HG03064 (cell line): ENCODE measurements at regions not wholly inside any gene's neighbourhood (a gene's known extent, or its start where the extent isn't known, plus 50 kb on each side); places are given as distances from the start of the nearest gene placed in this dataset.
"Not testable (repeated sequence)": the region's sequence is repeated elsewhere in the genome, so short reads cannot be mapped to it uniquely, and the experiment has no call there.

ENCODE experiments used
- ATAC-seq: cut with Tn5 transposase; IDR thresholded peaks from one replicate; pipeline ENCODE4 v1.9.1; 2021; ENCODE audit warnings: low read depth; ENCODE audit not compliant: unreplicated experiment

DNA sequence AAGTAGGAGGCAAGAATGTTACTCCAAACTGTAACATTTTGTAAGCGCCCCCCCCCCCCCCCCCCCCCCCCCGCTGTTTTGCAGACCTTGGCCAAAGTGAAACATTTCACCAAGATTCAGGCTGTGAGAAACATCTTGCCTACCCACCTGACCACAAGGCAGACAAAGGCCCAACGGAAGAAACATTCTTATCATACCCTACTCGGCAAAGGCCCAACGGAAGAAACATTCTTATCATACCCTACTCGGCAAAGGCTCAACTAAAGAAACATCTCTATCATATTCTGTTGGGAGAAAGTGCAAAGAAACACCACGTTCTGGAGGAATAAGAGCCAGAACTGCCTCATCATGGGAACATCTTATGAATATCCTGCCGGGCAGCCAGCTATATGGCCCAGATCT lies 117.1 kb downstream of the JRKL start:
- no peak for ATAC-seq

DNA sequence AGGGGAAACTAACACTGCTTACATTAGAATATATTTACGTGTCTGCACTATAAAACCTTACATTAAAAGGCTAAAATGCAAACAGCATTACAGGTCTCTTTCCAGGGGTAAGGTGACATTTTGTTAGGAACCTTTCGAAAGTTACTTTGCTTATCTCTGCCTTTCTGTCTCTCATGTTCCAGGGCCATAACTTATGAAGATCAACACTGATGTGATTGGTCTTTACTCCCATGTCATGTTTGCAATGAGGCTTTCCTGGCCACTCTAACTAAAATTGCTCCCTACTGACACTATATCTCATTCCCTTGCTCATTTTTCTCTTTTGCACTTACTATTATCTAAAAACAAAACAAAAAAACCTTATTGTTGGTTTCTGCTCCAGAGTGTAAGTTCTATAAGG lies 119.0 kb downstream of the JRKL start:
- no peak for ATAC-seq

DNA sequence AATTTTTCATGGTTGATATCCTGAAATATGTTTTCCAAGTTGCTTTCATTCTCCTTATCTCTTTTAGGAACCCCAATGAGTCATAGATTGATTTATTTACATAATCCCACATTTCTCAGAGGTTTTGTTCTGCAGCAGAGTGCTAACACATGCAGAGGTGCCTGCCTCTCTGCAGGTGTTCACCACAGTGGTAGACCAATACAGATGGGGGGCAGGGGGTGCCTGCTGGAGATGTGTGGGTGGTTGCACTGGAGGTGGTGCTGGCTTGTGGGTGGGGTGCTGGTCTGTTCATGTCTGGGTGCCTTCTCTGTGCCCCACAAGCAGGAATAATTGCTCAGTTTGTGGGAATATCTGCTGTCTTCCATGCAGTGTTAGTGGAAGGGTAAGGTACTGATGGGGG lies 131.1 kb downstream of the JRKL start:
- no peak for ATAC-seq

DNA sequence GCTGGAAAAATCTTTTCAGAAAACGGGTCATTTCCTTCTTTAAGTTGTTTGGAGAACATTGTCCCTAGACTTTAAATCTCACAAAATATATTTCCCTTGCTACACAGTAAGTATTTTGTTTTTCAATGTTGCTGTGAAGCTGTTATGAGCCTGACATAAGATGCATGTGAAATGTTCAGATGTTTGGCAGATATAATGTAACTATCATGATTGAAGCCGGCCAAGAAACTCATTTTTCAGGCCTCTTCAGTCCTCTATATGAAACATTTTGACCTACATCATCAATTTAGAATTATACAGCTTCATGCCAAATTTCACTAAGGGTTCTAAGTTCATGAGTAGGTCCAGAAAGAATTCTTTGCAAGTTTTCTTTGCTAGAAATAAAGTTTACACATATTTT lies 133.8 kb downstream of the JRKL start:
- ATAC-seq: no peak

DNA sequence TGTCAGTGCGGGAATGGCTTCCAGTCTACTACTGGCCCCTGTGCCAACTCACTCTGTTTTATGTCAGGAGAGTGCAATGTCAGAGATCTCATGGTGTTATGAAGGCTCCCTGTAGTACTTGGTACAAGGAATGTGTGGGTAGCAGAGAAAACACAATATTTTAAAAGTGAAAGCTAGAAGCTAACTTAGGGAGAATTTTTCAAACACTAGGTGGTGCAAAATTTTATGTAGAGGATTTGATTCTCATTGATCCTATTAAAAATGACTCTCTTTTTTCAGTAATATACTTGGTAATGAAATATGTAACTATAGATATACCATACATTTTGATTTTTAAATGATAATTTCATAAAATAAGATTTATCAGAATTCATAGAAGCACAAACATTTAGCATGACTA lies 134.7 kb downstream of the JRKL start:
- ATAC-seq: no peak

DNA sequence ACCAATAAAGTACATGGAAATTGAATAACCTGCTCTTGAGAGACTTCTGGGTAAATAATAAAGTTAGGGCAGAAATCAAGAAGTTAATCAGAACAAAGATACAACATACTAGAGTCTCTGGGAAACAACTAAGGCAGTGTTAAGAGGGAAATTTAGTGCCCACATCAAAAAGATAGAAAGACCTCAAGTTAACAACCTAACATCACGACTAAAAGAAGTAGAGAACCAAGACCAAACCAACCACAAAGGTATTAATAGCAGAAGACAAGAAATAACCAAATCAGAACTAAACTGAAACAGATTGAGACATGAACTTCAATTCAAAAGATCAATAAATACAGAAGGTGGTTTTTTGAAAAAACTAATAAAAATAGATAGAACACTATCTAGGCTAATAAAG lies 140.7 kb downstream of the JRKL start:
- no peak for ATAC-seq

DNA sequence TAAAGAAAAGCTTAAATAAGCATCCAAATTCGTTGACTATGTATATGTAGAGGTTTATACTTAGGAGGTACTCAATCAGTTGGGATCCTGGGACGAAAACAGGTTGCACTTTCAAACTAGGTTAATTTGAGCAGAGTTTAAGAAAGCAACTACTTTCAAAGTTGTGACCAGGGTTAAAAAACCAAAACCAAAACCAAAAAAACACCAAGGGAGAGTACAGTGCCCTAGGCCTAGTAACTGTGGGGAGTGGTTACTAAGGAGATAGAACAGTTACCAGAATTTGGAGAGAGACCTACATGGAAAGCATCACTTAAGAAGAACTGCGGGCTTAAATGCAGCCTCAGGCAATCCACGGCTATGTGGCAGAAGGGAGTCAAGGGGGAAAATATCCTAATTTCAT lies 148.3 kb downstream of the JRKL start:
- no peak for ATAC-seq

DNA sequence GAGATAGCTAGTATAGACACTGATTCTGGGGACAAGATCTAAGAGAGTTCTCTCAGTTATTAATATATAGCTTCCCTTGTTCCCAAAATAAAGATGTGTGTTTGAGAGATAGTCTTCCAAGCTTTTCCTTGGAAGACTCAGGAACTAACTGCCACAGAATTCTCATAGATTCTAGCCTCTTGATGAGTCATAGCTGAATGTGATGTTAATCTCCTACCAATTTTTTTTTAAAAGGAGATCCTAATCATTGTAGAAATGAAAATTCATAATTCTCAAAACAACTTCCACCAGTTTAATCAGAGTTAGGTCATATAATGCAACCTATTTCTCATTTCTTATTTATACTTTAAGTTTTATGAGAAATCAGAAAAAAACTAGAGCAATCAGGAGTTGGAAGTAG lies 148.8 kb downstream of the JRKL start:
- no peak for ATAC-seq

DNA sequence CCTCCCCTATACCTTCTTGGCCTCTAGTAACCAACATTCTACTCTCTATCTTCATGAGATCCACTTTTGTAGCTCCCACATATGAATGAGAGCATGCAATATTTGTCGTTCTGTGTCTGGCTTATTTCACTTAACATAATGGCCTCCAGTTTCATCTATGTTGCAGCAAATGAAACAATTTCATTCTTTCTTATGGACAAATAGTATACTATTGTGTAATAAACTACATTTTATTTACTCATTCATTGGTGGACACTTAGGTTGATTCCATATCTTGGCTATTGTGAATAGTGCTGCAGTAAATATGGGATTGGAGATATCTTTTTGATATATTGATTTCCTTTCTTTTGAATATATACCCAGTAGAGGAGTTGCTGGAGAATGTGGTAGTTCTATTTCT lies 151.1 kb downstream of the JRKL start:
- ATAC-seq: no peak

DNA sequence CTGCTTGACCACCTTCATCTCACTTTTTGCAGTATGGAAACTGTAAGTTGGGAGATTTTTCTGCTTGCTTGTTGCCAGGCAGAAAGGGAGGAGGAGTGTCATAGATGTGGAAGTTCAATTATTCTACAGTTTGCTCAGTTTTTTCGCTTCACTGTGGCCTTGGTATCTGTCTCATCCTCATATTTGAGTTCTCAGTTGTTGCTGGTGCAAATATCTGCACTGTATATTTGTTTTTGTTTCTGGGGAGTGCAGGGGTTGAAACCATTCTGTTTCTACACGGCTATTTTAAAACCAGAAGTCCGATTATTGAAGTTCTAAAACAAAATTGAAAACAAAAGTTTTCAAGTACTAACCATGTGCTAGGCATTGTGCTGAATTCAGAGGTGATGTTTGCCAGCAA lies 153.4 kb downstream of the JRKL start:
- ATAC-seq: no peak

DNA sequence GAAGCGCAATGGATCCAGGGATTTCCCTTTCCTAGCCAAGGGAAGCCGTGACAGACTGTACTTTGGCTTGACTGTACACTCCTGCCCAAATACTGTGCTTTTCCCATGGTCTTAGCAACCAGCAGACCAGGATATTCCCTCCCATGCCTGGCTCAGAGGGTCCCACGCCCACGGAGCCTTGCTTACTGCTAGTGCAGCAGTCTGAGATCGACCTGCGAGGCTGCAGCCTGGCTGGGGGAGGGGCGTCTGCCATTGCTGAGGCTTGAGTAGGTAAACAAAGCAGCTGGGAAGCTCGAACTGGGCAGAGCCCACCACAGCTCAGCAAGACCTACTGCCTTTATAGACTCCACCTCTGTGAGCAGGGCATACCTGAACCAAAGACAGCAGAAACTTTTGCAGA lies 155.4 kb downstream of the JRKL start:
- not testable (repeated sequence) for ATAC-seq

DNA sequence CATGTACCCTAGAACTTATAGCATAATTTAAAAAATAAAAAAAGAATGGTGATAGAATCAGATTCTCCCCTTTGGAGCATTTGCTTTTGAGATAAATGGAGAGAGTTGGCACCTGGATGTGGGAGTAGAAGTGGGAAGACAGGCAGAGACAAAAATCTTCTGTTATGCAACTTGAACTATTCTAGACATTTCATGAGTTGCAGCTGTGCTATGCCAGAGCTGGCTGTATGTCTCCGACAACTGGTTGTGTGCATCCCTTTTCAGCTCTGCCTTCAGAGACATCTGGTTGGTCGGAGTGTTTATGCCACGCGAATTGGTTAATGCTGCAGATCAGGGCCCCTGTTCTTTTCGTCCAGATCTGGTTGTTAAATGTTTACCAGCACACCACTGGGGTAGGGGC lies 161.3 kb downstream of the JRKL start:
- no peak for ATAC-seq

DNA sequence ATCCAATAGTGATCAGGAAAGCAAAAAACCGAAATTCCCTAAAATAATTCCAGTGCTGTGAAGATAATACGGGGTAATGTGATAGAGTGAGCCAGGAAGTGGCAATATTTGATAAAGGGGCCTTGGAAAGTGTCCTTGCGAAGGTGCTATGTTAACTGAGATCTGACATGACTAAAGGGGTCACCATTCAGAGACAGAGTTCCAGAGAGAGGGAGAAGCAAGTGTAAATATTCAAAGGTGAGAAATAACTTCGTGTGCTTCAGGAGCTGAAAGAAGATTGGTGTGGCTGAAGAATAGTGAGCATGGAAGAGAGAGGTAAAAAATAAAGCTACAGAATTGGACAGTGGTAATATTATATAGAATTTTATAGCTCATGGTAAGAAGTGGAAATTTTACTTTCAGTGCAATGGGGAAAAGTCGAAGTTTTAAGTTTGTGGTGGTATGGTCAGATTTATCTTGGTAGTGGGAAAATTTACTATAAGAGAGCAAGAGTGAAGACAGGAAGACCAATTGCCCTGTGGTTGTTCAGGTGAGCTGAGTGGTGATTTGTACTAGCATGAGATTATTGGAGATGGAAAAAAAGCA lies 164.5 kb downstream of the JRKL start:
- no peak for ATAC-seq

DNA sequence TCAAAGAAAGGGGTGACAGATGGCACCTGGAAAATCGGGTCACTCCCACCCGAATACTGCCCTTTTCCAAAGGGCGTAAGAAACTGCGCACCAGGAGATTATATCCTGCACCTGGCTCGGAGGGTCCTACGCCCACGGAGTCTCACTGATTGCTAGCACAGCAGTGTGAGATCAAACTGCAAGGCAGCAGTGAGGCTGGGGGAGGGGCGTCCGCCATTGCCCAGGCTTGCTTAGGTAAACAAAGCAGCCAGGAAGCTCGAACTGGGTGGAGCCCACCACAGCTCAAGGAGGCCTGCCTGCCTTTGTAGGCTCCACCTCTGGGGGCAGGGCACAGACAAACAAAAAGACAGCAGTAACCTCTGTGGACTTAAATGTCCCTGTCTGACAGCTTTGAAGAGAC lies 166.0 kb downstream of the JRKL start:
- not testable (repeated sequence) for ATAC-seq

DNA sequence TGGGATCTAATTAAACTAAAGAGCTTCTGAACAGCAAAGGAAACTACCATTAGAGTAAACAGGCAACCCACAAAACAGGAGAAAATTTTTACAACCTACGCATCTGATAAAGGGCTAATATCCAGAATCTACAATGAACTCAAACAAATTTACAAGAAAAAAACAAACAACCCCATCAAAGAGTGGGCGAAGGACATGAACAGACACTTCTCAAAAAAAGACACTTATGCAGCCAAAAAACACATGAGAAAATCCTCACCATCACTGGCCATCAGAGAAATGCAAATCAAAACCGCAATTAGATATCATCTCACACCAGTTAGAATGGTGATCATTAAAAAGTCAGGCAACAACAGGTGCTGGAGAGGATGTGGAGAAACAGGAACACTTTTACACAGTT lies 170.9 kb downstream of the JRKL start:
- ATAC-seq: not testable (repeated sequence)

DNA sequence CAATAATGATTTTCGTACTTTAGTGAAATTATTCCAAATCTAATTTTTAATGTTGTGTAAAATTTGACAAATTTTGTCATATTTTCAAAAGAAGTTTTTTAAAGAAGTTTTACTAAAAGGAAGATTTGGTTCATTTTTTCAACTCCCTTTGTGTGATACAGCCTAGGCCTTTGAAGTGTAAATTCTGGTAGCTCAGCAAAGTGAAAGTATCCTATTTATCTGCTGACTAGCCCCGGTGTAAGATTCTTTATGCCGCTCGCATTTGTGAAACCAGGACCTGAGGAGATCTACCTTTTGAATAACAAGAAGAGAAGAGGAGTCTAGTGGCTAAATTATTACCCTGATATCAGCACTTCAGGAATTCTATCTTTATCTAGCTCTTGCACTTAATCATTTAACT lies 177.4 kb downstream of the JRKL start:
- no peak for ATAC-seq

DNA sequence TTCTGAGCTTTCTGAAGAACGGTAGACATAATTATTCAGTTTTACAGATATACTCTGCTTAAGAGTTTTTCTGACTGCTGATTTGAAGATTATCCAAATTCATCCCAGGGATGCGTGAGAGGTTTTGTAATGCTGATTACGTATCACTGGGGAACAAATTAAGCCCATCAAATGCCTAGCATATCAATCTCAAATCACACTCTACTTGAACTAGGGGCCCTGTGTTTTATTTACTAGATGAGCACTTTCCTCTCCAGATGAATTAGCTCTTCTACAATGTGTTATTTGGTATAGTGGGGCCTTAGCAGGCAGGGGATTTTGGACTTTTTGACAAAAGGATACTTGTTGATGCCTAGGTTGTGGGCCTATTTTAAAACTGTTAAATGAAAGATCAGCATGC lies 177.9 kb downstream of the JRKL start:
- ATAC-seq: no peak

DNA sequence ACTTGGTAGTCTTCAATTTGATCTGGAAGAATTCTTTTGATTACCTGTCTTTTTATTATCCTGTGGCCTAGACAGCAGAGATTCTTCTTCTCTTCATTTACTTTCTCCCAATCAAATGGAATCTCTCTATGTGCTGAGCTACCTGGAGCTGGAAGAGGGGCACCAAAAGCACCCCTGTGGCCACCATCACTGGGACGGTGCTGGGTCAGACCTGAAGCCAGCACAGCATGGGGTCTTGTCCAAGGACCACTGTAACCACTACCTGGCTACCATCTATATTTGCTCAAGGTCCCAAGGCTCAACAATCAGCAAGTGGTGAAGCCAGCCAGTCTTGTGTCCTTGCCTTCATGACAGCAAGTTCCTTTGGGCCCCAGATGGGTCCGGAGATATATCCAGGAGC lies 186.6 kb downstream of the JRKL start:
- no peak for ATAC-seq

DNA sequence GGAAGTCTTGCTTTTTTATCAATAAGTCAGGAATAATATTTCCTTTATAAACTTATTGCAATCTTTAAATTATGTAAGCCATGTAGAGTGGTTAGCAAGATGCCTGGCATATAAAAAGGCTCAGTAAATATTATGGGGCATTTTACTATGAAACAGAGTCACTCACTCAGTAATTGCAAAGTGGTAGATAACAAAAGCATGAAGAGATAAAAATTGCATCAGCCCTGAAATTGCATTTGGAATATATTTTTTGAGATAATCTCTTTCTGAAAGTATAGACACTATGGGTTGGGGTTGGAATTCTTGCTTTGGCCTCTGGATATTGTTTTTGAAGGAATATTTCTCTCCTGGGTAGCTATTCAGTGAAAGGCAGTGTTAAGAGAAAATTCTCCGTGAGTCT lies 188.6 kb downstream of the JRKL start:
- no peak for ATAC-seq

DNA sequence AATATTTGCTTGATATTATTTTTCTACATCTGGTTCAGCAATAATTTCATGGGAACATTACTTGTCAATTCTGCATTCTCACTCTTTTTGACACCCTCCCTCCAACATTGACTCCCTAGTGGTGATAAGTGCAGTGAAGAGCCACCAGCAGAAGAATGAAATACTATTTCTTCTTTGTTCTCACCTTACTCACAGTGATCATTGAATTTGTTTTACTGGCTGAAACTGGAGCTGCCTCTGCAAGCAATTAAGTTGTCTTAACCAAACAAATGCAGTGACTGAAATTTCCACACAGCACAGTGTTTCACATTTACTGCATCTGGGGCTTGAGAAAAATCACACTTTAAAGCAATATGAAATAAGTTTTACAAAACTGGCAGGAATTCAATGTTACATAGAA lies 189.8 kb downstream of the JRKL start:
- ATAC-seq: no peak

DNA sequence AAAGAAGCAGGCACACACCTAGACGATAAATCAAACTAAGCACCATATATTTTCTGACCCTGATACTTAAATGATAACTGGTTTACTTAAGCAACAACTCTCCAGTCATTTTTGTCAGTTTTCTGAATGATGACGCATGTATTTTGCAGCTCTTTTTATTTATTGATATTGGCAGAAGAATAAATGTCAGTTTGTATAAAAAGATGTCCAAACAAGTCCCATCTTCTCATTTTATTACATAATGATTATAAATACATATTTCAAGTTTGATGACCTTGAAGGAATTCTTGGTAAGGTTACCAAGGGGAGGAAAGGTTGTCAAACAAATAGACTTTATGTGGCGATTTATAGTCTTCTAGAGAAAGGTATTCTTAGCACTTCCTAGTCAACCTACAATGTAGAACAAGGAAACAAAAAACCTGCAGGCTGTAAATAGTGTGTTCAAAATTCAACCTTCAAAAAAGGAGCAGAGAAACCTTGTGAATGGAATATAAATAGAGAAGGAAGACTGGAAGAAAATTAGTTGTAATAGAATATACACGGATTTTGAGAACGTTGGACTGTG lies 190.7 kb downstream of the JRKL start:
- ATAC-seq: no peak

DNA sequence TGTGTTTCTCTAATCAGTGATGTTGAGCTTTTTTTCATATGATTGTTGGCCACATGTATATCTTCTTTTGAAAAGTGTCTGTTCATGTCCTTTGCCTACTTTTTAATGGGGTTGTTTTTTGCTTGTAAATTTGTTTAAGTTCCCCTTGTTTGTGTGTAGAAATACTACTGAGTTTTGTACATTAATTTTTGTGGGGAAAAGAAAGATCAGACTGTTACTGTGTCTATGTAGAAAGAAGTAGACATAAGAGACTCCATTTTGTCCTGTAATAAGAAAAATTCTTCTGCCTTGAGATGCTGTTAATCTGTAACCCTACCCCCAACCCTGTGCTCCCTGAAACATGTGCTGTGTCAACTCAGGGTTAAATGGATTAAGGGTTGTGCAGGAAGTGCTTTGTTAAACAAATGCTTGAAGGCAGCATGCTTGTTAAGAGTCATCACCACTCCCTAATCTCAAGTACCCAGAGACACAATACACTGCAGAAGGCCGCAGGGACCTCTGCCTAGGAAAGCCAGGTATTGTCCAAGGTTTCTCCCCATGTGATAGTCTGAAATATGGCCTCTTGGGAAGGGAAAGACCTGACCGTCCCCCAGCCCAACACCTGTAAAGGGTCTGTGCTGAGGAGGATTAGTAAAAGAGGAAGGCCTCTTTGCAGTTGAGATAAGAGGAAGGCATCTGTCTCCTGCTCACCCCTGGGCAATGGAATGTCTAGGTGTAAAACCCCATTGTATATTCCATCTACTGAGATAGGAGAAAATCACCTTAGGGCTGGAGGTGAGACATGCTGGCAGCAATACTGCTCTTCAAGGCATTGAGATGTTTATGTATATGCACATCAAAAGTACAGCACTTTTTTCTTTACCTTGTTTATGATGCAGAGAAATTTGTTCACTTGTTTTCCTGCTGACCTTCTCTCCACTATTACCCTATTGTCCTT lies 196.4 kb downstream of the JRKL start:
- not testable (repeated sequence) for ATAC-seq
